Ishikawa (cell line): ENCODE measurements at regions not wholly inside any gene's neighbourhood (a gene's known extent, or its start where the extent isn't known, plus 50 kb on each side); places are given as distances from the start of the nearest gene placed in this dataset.

Source experiments
- CEBPB ChIP-seq: IDR thresholded peaks from 2 replicates; pipeline ENCODE4 v1.6.1; 2012
- CREB1 ChIP-seq: IDR thresholded peaks from 2 replicates; pipeline ENCODE4 v1.6.1; 2012; ENCODE audit warnings: low read depth
- EGR1 ChIP-seq: IDR thresholded peaks from 2 replicates; pipeline ENCODE4 v1.6.1; 2012
- EP300 ChIP-seq: IDR thresholded peaks from 2 replicates; pipeline ENCODE4 v1.6.1; 2012; ENCODE audit warnings: borderline replicate concordance
- FOXM1 ChIP-seq: IDR thresholded peaks from 2 replicates; pipeline ENCODE4 v1.6.1; 2012; ENCODE audit warnings: low read depth, borderline replicate concordance
- MAX ChIP-seq: IDR thresholded peaks from 2 replicates; pipeline ENCODE4 v1.6.1; 2012
- NFIC ChIP-seq: IDR thresholded peaks from 2 replicates; pipeline ENCODE4 v1.6.1; 2012
- RAD21 ChIP-seq: IDR thresholded peaks from 2 replicates; pipeline ENCODE4 v1.6.1; 2012; ENCODE audit warnings: low read depth
- REST ChIP-seq: IDR thresholded peaks from 2 replicates; pipeline ENCODE4 v1.6.1; 2012; ENCODE audit warnings: low read depth, mild to moderate bottlenecking
- TAF1 ChIP-seq: IDR thresholded peaks from 2 replicates; pipeline ENCODE4 v1.6.1; 2012; ENCODE audit warnings: low read depth, mild to moderate bottlenecking
- TCF12 ChIP-seq: IDR thresholded peaks from 2 replicates; pipeline ENCODE4 v1.6.1; 2012; ENCODE audit warnings: low read depth
- TEAD4 ChIP-seq: IDR thresholded peaks from 2 replicates; pipeline ENCODE4 v1.6.1; 2012
- USF1 ChIP-seq: IDR thresholded peaks from 2 replicates; pipeline ENCODE4 v1.6.1; 2012
- YY1 ChIP-seq: IDR thresholded peaks from 2 replicates; pipeline ENCODE4 v1.6.1; 2012; ENCODE audit warnings: low read depth
- ZBTB7A ChIP-seq: IDR thresholded peaks from 2 replicates; pipeline ENCODE4 v1.6.1; 2012; ENCODE audit warnings: low read depth

- TF ChIP-seq TAF1 (no peak), EP300 (no peak)
Measured at GRCh38 chr3:111282024-111282423, 210.4 kb downstream of the NECTIN3 start.

GRCh38 chr3:111283165-111283564 is 211.5 kb downstream of the NECTIN3 start:
- no peak for TF ChIP-seq TEAD4
- no peak for TF ChIP-seq RAD21
- TF ChIP-seq TAF1, result no peak
- no peak for TF ChIP-seq YY1
- no peak for TF ChIP-seq CEBPB
- no peak for TF ChIP-seq CREB1
- TF ChIP-seq ZBTB7A, result no peak
- TF ChIP-seq MAX, result no peak
- no peak for TF ChIP-seq FOXM1
- no peak for TF ChIP-seq USF1
- TF ChIP-seq EP300, result no peak
- no peak for TF ChIP-seq REST

GRCh38 chr3:111284503-111285183 is 213.0 kb downstream of the NECTIN3 start:
- no peak for TF ChIP-seq EP300
- no peak for TF ChIP-seq MAX
- no peak for TF ChIP-seq CREB1
- TF ChIP-seq YY1, result no peak

- TF ChIP-seq CEBPB (no peak), EP300 (no peak), ZBTB7A (no peak), RAD21 (no peak), REST (no peak)
Measured at GRCh38 chr3:111285184-111285538, 213.5 kb downstream of the NECTIN3 start.

GRCh38 chr3:111285694-111286093 is 214.1 kb downstream of the NECTIN3 start:
- TF ChIP-seq ZBTB7A (no peak), CEBPB (no peak), EGR1 (no peak), TAF1 (no peak), YY1 (no peak), REST (no peak), NFIC (no peak), TCF12 (no peak), CREB1 (no peak), TEAD4 (no peak), USF1 (no peak), EP300 (no peak), MAX (no peak), RAD21 (no peak), FOXM1 (no peak)
